ENCODE measurements at regions not wholly inside any gene's neighbourhood (a gene's known extent, or its start where the extent isn't known, plus 50 kb on each side); places are given as distances from the start of the nearest gene placed in this dataset.

- TF ChIP-seq, protein P1, sequence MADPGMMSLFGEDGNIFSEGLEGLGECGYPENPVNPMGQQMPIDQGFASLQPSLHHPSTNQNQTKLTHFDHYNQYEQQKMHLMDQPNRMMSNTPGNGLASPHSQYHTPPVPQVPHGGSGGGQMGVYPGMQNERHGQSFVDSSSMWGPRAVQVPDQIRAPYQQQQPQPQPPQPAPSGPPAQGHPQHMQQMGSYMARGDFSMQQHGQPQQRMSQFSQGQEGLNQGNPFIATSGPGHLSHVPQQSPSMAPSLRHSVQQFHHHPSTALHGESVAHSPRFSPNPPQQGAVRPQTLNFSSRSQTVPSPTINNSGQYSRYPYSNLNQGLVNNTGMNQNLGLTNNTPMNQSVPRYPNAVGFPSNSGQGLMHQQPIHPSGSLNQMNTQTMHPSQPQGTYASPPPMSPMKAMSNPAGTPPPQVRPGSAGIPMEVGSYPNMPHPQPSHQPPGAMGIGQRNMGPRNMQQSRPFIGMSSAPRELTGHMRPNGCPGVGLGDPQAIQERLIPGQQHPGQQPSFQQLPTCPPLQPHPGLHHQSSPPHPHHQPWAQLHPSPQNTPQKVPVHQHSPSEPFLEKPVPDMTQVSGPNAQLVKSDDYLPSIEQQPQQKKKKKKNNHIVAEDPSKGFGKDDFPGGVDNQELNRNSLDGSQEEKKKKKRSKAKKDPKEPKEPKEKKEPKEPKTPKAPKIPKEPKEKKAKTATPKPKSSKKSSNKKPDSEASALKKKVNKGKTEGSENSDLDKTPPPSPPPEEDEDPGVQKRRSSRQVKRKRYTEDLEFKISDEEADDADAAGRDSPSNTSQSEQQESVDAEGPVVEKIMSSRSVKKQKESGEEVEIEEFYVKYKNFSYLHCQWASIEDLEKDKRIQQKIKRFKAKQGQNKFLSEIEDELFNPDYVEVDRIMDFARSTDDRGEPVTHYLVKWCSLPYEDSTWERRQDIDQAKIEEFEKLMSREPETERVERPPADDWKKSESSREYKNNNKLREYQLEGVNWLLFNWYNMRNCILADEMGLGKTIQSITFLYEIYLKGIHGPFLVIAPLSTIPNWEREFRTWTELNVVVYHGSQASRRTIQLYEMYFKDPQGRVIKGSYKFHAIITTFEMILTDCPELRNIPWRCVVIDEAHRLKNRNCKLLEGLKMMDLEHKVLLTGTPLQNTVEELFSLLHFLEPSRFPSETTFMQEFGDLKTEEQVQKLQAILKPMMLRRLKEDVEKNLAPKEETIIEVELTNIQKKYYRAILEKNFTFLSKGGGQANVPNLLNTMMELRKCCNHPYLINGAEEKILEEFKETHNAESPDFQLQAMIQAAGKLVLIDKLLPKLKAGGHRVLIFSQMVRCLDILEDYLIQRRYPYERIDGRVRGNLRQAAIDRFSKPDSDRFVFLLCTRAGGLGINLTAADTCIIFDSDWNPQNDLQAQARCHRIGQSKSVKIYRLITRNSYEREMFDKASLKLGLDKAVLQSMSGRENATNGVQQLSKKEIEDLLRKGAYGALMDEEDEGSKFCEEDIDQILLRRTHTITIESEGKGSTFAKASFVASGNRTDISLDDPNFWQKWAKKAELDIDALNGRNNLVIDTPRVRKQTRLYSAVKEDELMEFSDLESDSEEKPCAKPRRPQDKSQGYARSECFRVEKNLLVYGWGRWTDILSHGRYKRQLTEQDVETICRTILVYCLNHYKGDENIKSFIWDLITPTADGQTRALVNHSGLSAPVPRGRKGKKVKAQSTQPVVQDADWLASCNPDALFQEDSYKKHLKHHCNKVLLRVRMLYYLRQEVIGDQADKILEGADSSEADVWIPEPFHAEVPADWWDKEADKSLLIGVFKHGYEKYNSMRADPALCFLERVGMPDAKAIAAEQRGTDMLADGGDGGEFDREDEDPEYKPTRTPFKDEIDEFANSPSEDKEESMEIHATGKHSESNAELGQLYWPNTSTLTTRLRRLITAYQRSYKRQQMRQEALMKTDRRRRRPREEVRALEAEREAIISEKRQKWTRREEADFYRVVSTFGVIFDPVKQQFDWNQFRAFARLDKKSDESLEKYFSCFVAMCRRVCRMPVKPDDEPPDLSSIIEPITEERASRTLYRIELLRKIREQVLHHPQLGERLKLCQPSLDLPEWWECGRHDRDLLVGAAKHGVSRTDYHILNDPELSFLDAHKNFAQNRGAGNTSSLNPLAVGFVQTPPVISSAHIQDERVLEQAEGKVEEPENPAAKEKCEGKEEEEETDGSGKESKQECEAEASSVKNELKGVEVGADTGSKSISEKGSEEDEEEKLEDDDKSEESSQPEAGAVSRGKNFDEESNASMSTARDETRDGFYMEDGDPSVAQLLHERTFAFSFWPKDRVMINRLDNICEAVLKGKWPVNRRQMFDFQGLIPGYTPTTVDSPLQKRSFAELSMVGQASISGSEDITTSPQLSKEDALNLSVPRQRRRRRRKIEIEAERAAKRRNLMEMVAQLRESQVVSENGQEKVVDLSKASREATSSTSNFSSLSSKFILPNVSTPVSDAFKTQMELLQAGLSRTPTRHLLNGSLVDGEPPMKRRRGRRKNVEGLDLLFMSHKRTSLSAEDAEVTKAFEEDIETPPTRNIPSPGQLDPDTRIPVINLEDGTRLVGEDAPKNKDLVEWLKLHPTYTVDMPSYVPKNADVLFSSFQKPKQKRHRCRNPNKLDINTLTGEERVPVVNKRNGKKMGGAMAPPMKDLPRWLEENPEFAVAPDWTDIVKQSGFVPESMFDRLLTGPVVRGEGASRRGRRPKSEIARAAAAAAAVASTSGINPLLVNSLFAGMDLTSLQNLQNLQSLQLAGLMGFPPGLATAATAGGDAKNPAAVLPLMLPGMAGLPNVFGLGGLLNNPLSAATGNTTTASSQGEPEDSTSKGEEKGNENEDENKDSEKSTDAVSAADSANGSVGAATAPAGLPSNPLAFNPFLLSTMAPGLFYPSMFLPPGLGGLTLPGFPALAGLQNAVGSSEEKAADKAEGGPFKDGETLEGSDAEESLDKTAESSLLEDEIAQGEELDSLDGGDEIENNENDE (IDR thresholded peaks at IDR 0.05; ENCODE audit: insufficient replicate concordance, low read length): no peak
- TF ChIP-seq, protein P2, sequence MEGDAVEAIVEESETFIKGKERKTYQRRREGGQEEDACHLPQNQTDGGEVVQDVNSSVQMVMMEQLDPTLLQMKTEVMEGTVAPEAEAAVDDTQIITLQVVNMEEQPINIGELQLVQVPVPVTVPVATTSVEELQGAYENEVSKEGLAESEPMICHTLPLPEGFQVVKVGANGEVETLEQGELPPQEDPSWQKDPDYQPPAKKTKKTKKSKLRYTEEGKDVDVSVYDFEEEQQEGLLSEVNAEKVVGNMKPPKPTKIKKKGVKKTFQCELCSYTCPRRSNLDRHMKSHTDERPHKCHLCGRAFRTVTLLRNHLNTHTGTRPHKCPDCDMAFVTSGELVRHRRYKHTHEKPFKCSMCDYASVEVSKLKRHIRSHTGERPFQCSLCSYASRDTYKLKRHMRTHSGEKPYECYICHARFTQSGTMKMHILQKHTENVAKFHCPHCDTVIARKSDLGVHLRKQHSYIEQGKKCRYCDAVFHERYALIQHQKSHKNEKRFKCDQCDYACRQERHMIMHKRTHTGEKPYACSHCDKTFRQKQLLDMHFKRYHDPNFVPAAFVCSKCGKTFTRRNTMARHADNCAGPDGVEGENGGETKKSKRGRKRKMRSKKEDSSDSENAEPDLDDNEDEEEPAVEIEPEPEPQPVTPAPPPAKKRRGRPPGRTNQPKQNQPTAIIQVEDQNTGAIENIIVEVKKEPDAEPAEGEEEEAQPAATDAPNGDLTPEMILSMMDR (IDR thresholded peaks at IDR 0.05; ENCODE audit: control extremely low read depth in 1 of 3, insufficient read depth in 1 of 3, low read depth in 1 of 3, low read length in 3 of 3): no peak
- TF ChIP-seq SP2 (IDR thresholded peaks at IDR 0.05; ENCODE audit: low read length) (no peak), SIN3A (conservative IDR thresholded peaks at IDR 0.05 in 1 of 2, IDR thresholded peaks at IDR 0.05 in 1 of 2; ENCODE audit: low read depth in 1 of 2, low read length in 2 of 2) (no peak), TEAD4 (IDR thresholded peaks at IDR 0.05; ENCODE audit: low read depth, low read length) (no peak), POLR2AphosphoS5 (IDR thresholded peaks at IDR 0.05; ENCODE audit: low read depth, low read length) (no peak), EZH2 (IDR thresholded peaks at IDR 0.05; ENCODE audit: low read depth, low read length, severe bottlenecking) (no peak), CBX5 (IDR thresholded peaks at IDR 0.05; ENCODE audit: low read depth, low read length) (no peak), RFX5 (IDR thresholded peaks at IDR 0.05; ENCODE audit: borderline replicate concordance, low read depth, low read length) (no peak)
These were observed 143.7 kb upstream of the ZFHX3 start (continued) for GRCh38 chr16:73191660-73192046.

All from H1 (cell line).